ENCODE measurements at regions not wholly inside any gene's neighbourhood (a gene's known extent, or its start where the extent isn't known, plus 50 kb on each side); places are given as distances from the start of the nearest gene placed in this dataset.

- no peak for DNase-seq
Measured at GRCh38 chr11:45067966-45068365, 78.5 kb upstream of the PRDM11 start.

- DNase-seq: no peak
Measured at GRCh38 chr11:45071232-45071631, 75.2 kb upstream of the PRDM11 start.

- no peak for DNase-seq
Measured at GRCh38 chr11:45073685-45074141, 72.7 kb upstream of the PRDM11 start.

GRCh38 chr11:45075519-45075918 lies 70.9 kb upstream of the PRDM11 start:
- DNase-seq: no peak

GRCh38 chr11:45075952-45076351 lies 70.5 kb upstream of the PRDM11 start:
- no peak for DNase-seq

- no peak for DNase-seq
Measured at GRCh38 chr11:45076761-45077160, 69.7 kb upstream of the PRDM11 start.

GRCh38 chr11:45078236-45079074 lies 68.0 kb upstream of the PRDM11 start:
- no peak for DNase-seq

- DNase-seq: no peak
Measured at GRCh38 chr11:45079075-45079444, 67.4 kb upstream of the PRDM11 start.

- DNase-seq: no peak
Measured at GRCh38 chr11:45079567-45079942, 66.9 kb upstream of the PRDM11 start.

- peak; percentile 65 for DNase-seq
Measured at GRCh38 chr11:45079943-45080719, 66.3 kb upstream of the PRDM11 start.

- DNase-seq: peak; percentile 31
Measured at GRCh38 chr11:45082744-45083543, 63.5 kb upstream of the PRDM11 start.

- no peak for DNase-seq
Measured at GRCh38 chr11:45083544-45084087, 62.8 kb upstream of the PRDM11 start.

GRCh38 chr11:45085646-45086501 lies 60.6 kb upstream of the PRDM11 start:
- DNase-seq: no peak

GRCh38 chr11:45086526-45086925 lies 59.9 kb upstream of the PRDM11 start:
- DNase-seq: no peak

GRCh38 chr11:45087086-45087899 lies 59.1 kb upstream of the PRDM11 start:
- DNase-seq: no peak

- no peak for DNase-seq
Measured at GRCh38 chr11:45087900-45088160, 58.6 kb upstream of the PRDM11 start.

- no peak for DNase-seq
Measured at GRCh38 chr11:45089251-45089650, 57.2 kb upstream of the PRDM11 start.

- no peak for DNase-seq
Measured at GRCh38 chr11:45089676-45090499, 56.6 kb upstream of the PRDM11 start.

- DNase-seq: no peak
Measured at GRCh38 chr11:45090607-45091006, 55.8 kb upstream of the PRDM11 start.

Measured in CD4-positive, alpha-beta T cell treated with Interferon gamma for 1 hour (primary cell).